Astrocyte of the spinal cord (primary cell): ENCODE measurements at regions not wholly inside any gene's neighbourhood (a gene's known extent, or its start where the extent isn't known, plus 50 kb on each side); places are given as distances from the start of the nearest gene placed in this dataset.
A peak's percentile ranks its signal among the peaks of the same experiment; 100 is the strongest.

Source experiments
- DNase-seq: peaks from one replicate; pipeline ENCODE4 v3.0.0; 2011; ENCODE audit warnings: low read depth, low spot score
- H3K4me3 ChIP-seq: 2 replicates; pipeline ENCODE4 v1.5.1; 2011; ENCODE audit warnings: low read depth, mild to moderate bottlenecking, low read length, moderate library complexity
- CTCF ChIP-seq: IDR thresholded peaks from 2 replicates; pipeline ENCODE4 v1.5.1; 2012; ENCODE audit warnings: low read depth, mild to moderate bottlenecking, low read length, inconsistent platforms
- in situ Hi-C: cut with HindIII; loops from 2 replicates; pipeline ENCODE4 v1.10.0; 2017; ENCODE audit warnings: low sequenced_read_pairs

- no peak for DNase-seq
- H3K4me3 ChIP-seq: no peak overlapping the region
- in situ Hi-C loops: no loop called here
- no peak for TF ChIP-seq CTCF
Observed at GRCh38 chr5:124692950-124693349, 53.5 kb downstream of the ZNF608 start.

DNA sequence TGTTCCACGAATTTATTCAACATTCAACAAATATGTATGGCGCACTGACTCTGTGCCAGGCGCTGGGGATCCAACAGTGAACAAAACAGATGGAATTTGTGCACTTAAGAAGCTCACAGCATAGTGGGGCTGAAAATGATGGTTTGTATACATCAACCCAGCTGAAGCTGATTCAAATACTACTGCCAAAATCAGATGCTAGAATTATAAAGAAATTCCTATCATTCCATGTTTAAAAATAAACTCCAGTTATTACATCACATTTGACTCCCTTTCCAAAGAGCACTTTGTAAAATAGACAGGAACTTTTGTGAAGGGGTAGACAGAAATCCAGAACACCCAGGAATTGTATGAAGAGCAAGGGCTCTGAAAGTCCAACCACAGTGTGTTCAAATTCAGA, 54.1 kb downstream of the ZNF608 start:
- in situ Hi-C loops: no loop called here
- no peak overlapping the region for H3K4me3 ChIP-seq
- no peak for TF ChIP-seq CTCF
- DNase-seq: peak; percentile 61

DNA sequence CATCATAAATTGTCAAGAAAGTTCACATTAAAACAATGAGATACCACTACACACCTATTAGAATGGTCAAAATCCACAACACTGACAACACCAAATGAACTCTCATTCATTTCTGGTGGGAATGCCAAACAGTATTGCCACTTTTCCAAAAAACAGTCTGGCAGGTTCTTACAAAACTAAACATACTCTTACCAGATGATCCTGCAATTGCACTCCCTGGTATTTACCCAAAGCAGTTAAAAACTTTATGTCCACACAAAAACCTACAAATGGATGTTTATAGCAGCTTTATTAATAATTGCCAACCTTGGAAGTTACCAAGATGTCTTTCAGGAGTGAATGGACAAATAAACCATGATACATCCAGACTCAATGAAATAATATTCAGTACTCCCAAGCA, 56.8 kb downstream of the ZNF608 start:
- DNase-seq: no peak
- no peak for TF ChIP-seq CTCF
- in situ Hi-C loops: no loop called here
- H3K4me3 ChIP-seq: no peak overlapping the region

GRCh38 chr5:124686239-124687004, 60.0 kb downstream of the ZNF608 start:
- H3K4me3 ChIP-seq: no peak overlapping the region
- in situ Hi-C loops: no loop called here
- no peak for DNase-seq
- no peak for TF ChIP-seq CTCF

DNA sequence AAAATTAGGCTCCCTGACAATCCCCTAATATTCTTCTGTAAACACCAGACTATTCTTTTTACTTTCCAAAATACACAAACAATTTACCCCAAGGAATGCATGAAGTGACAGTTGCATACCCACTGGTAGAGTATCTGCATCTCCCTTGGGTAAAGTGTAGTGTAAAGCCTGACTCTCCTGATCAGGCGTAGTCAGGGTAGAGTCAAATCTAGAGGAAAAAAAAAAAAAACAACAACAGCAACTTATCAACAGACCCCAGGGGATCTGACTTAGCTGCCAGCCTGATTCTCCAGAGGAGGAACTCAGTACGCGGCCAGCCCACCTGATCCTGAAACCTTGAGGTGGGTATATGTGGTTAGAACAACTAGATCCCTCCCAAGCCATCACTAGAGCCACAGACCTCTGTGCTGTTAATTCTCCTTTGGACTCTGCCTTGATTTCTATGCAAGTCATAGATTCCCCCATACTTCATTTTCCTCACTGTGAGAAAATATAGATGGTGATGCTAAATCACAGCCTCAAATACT, 61.0 kb downstream of the ZNF608 start:
- no peak for DNase-seq
- no peak overlapping the region for H3K4me3 ChIP-seq
- no peak for TF ChIP-seq CTCF
- in situ Hi-C loops: no loop called here

DNA sequence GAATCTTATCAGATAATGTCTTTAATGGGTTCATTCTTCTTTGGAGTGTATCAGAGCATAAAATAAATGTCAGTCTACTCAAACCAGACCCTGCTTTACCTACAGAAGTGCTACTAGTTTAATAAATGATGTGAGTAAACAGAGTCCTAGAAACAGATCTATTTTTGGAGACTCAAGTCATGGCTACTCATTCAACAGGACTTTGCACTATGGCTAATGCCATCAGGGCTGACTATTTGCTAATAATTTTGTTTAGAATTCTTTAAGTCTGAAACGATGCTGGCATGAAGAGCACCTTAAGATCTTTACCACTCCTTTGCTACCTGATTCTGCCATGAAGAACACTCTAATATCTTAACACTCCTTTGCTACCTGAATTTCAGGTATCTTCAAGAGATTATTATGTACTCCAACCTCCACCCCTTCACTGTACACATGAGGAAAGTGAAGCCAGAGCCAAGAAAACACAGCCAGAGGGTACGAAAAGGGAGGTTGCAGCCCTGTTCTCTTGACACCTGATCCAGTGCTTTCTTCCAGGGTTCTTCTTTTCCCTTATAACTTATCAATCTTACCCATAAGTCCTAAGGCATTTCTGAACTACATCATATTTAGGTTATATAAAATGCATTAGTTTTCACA, 62.4 kb downstream of the ZNF608 start:
- no peak for DNase-seq
- no peak overlapping the region for H3K4me3 ChIP-seq
- no peak for TF ChIP-seq CTCF
- in situ Hi-C loops: no loop called here
